HEK293 (cell line): ENCODE measurements at regions not wholly inside any gene's neighbourhood (a gene's known extent, or its start where the extent isn't known, plus 50 kb on each side); places are given as distances from the start of the nearest gene placed in this dataset.

Source experiments
- CTCF ChIA-PET: fragments of 350-600 bp; formaldehyde crosslinking; extraction: SDS; loops from one replicate; lab custom pipeline; 2021; ENCODE audit warnings: antibody characterized with exemption; lab: Yijun Ruan, JAX
- POLR2A ChIA-PET: fragments of 300-600 bp; formaldehyde crosslinking; extraction: SDS; loops from one replicate; lab custom pipeline; 2020; ENCODE audit warnings: antibody characterized with exemption, inconsistent platforms; lab: Yijun Ruan, JAX
- H3K27ac ChIP-seq: fragments of 200-500 bp; sonication (Bioruptor generic); 2 replicates; pipeline ENCODE4 v1.5.1; 2014; ENCODE audit warnings: low read depth, low read length, control low read depth, inconsistent platforms; ENCODE audit errors: extremely low read depth
- H3K36me3 ChIP-seq, 2 experiments: fragments of 200-500 bp in 1 of 2; sonication (Bioruptor generic) in 1 of 2; 1 replicate in 1 of 2; 2 replicates in 1 of 2; pipeline ENCODE4 v1.5.1; 2014 to 2017; ENCODE audit warnings: inconsistent platforms in 2 of 2, low read length in 2 of 2; ENCODE audit not compliant: control insufficient read depth in 2 of 2, insufficient read depth in 1 of 2
- H3K4me1 ChIP-seq: fragments of 200-500 bp; sonication (Bioruptor generic); 2 replicates; pipeline ENCODE4 v1.5.1; 2014; ENCODE audit warnings: mild to moderate bottlenecking, low read length, inconsistent platforms; ENCODE audit not compliant: control insufficient read depth, insufficient read depth
- H3K4me3 ChIP-seq: 2 replicates; pipeline ENCODE4 v1.5.1; 2011; ENCODE audit warnings: low read depth, mild to moderate bottlenecking, control low read depth, low read length, moderate library complexity
- H3K9me3 ChIP-seq: fragments of 200-500 bp; sonication (Bioruptor generic); 2 replicates; pipeline ENCODE4 v1.5.1; 2014; ENCODE audit warnings: low read depth, low read length, inconsistent platforms; ENCODE audit not compliant: control insufficient read depth, insufficient read depth
- KLF10 ChIP-seq: fragments of 450-650 bp; IDR thresholded peaks from 2 replicates; pipeline ENCODE4 v1.5.1; 2018; ENCODE audit warnings: missing biosample characterization, mild to moderate bottlenecking, missing genetic modification characterization
- KLF7 ChIP-seq: fragments of 450-650 bp; formaldehyde crosslinking; IDR thresholded peaks from 2 replicates; pipeline ENCODE4 v1.5.1; 2016; ENCODE audit warnings: missing biosample characterization, missing genetic modification characterization, borderline replicate concordance
- KLF8 ChIP-seq: fragments of 450-650 bp; formaldehyde crosslinking; IDR thresholded peaks from 2 replicates; pipeline ENCODE4 v1.5.1; 2016; ENCODE audit warnings: missing biosample characterization, missing genetic modification characterization
- KLF9 ChIP-seq: fragments of 450-650 bp; formaldehyde crosslinking; IDR thresholded peaks from 2 replicates; pipeline ENCODE4 v1.5.1; 2016; ENCODE audit warnings: missing biosample characterization, missing genetic modification characterization, low read depth
- PBX3 ChIP-seq: sonication (generic); formaldehyde crosslinking; IDR thresholded peaks from 2 replicates; pipeline ENCODE4 v1.8.1; 2022; ENCODE audit warnings: mild to moderate bottlenecking, moderate library complexity, missing genetic modification reagents
- SETDB1 ChIP-seq: IDR thresholded peaks from one replicate; pipeline ENCODE4 v1.6.1; 2017; ENCODE audit warnings: mild to moderate bottlenecking, low read length, moderate library complexity, mixed read lengths; ENCODE audit not compliant: insufficient read length
- ZBTB8A ChIP-seq: fragments of 450-650 bp; formaldehyde crosslinking; IDR thresholded peaks from 2 replicates; pipeline ENCODE4 v1.5.1; 2016; ENCODE audit warnings: missing biosample characterization, missing genetic modification characterization
- ZIC2 ChIP-seq: fragments of 450-650 bp; formaldehyde crosslinking; IDR thresholded peaks from 2 replicates; pipeline ENCODE4 v1.5.1; 2016; ENCODE audit warnings: missing biosample characterization, missing genetic modification characterization
- ZNF214 ChIP-seq: fragments of 450-650 bp; formaldehyde crosslinking; IDR thresholded peaks from 2 replicates; pipeline ENCODE4 v1.5.1; 2017; ENCODE audit warnings: missing biosample characterization, mild to moderate bottlenecking, missing genetic modification characterization, borderline replicate concordance
- ZNF280D ChIP-seq: fragments of 450-650 bp; formaldehyde crosslinking; IDR thresholded peaks from 2 replicates; pipeline ENCODE4 v1.5.1; 2016; ENCODE audit warnings: missing biosample characterization, missing genetic modification characterization
- ZNF341 ChIP-seq: fragments of 450-650 bp; formaldehyde crosslinking; IDR thresholded peaks from 2 replicates; pipeline ENCODE4; 2016; ENCODE audit warnings: low read depth, missing biosample characterization, missing genetic modification characterization
- ZNF433 ChIP-seq: fragments of 450-650 bp; formaldehyde crosslinking; IDR thresholded peaks from 2 replicates; pipeline ENCODE4 v1.5.1; 2016; ENCODE audit warnings: missing biosample characterization, missing genetic modification characterization, low read depth
- ZNF488 ChIP-seq: fragments of 450-650 bp; formaldehyde crosslinking; IDR thresholded peaks from 2 replicates; pipeline ENCODE4 v1.5.1; 2016; ENCODE audit warnings: missing biosample characterization, missing genetic modification characterization
- ZNF555 ChIP-seq: fragments of 450-650 bp; formaldehyde crosslinking; conservative IDR thresholded peaks from 2 replicates; pipeline ENCODE4 v1.5.1; 2017; ENCODE audit warnings: missing biosample characterization, mild to moderate bottlenecking, missing genetic modification characterization, inconsistent platforms
- ZNF629 ChIP-seq: fragments of 450-650 bp; formaldehyde crosslinking; IDR thresholded peaks from 2 replicates; pipeline ENCODE4 v1.5.1; 2017; ENCODE audit warnings: missing biosample characterization, missing genetic modification characterization
- ZNF660 ChIP-seq: fragments of 450-650 bp; IDR thresholded peaks from 2 replicates; pipeline ENCODE4 v1.5.1; 2018; ENCODE audit warnings: missing biosample characterization, mild to moderate bottlenecking, missing genetic modification characterization
- ZNF677 ChIP-seq: fragments of 450-650 bp; IDR thresholded peaks from 2 replicates; pipeline ENCODE4 v1.5.0; 2018; ENCODE audit warnings: missing biosample characterization, mild to moderate bottlenecking, missing genetic modification characterization, moderate library complexity
- ZNF701 ChIP-seq: fragments of 450-650 bp; formaldehyde crosslinking; IDR thresholded peaks from 2 replicates; pipeline ENCODE4 v1.5.1; 2016; ENCODE audit warnings: missing biosample characterization, missing genetic modification characterization
- TF ChIP-seq, protein P1 (sequence below): fragments of 450-650 bp; formaldehyde crosslinking; IDR thresholded peaks from 2 replicates; pipeline ENCODE4 v1.5.1; 2016; ENCODE audit warnings: missing biosample characterization, missing genetic modification characterization, borderline replicate concordance

DNA sequence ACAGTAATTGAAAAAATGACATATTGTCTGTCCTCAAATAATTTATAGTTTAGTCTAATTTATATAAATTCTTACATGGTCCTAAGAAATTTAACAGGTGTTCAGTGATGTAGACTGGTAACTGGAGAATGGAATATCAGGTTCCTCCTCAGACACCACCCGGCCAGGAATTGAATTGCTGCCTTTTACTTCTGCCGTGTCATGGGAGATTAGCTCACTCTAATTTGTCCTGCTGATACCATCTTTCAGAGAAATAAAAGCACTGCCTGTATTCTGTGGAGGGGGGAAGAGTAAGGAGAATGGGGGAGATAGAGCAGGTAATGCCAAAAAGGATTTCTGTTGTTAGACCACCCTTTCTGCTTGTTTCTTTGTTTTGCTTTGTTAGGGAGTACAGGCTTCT is 125.2 kb upstream of the KLHL4 start (continued):
- no peak for TF ChIP-seq ZNF341 (tag by site-specific recombination)

DNA sequence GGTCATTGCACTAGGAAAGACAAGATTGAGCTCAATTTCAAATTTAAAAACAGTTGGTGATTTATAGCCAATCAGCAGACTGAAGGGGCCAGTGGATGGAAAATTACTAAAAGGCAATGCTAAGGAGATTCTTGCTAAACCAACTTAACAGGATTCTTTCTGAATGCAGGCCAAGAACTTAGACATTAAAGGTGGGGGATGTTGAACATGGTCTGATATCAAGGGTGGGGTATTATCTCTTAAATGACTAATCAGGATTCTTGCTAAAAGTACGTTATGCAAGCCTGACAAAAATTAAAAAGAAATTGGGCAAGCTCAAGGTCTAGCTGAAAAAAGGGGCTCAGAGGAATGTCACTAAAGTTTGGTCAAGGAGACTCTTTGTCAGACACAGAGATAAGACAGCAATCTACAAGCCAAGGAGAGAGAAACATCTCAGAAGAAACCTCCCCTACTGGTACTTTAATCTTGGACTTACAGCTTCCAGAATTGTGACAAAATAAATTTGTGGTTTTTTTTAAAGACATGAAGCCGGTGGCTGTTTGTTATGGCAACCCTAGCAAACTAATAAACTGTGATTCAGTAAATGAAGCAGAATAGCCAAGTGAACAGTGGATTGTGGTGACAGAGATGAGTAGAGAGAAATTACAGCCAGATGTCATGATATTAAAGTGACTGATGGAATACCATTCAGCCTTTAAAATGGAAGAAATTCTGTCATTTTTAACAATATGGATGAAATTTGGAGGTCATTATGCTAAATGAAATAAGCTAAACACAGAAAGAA is 120.3 kb upstream of the KLHL4 start:
- no peaks in the 10 kb centered on the region for H3K36me3 ChIP-seq
- H3K4me3 ChIP-seq = no peak overlapping the region
- no peak overlapping the region for H3K27ac ChIP-seq
- H3K4me1 ChIP-seq = no peaks in the 10 kb centered on the region
- TF ChIP-seq KLF9 (tag by site-specific recombination) (no peak), ZNF488 (tag by site-specific recombination) (no peak), ZIC2 (tag by site-specific recombination) (no peak), KLF8 (tag by site-specific recombination) (no peak), ZNF629 (no peak), ZNF677 (no peak), ZBTB8A (no peak)
- ChIA-PET CTCF (interaction anchor here (1.4 kb wide), 1 partner anchor 59 kb away, joined by 3 read pairs; no protein-coding TSS in a partner anchor), POLR2A (no interaction called here)
- no peaks in the 10 kb centered on the region for H3K9me3 ChIP-seq

GRCh38 chrX:87402256-87402655 is 115.3 kb upstream of the KLHL4 start:
- TF ChIP-seq ZNF433 = no peak
- TF ChIP-seq, all 188 proteins: peak for 0
- ChIA-PET POLR2A (no interaction called here), CTCF (no interaction called here)

GRCh38 chrX:87403551-87403950 is 114.1 kb upstream of the KLHL4 start:
- Histone ChIP-seq H3K4me1 (no peaks in the 10 kb centered on the region), H3K9me3 (no peaks in the 10 kb centered on the region), H3K36me3 (no peaks in the 10 kb centered on the region), H3K27ac (no peak overlapping the region), H3K4me3 (no peak overlapping the region)
- CTCF ChIA-PET = interaction anchor here (0.7 kb wide), 1 partner anchor 62 kb away, joined by 3 read pairs; no protein-coding TSS in a partner anchor
- POLR2A ChIA-PET = no interaction called here
- TF ChIP-seq, protein P1, sequence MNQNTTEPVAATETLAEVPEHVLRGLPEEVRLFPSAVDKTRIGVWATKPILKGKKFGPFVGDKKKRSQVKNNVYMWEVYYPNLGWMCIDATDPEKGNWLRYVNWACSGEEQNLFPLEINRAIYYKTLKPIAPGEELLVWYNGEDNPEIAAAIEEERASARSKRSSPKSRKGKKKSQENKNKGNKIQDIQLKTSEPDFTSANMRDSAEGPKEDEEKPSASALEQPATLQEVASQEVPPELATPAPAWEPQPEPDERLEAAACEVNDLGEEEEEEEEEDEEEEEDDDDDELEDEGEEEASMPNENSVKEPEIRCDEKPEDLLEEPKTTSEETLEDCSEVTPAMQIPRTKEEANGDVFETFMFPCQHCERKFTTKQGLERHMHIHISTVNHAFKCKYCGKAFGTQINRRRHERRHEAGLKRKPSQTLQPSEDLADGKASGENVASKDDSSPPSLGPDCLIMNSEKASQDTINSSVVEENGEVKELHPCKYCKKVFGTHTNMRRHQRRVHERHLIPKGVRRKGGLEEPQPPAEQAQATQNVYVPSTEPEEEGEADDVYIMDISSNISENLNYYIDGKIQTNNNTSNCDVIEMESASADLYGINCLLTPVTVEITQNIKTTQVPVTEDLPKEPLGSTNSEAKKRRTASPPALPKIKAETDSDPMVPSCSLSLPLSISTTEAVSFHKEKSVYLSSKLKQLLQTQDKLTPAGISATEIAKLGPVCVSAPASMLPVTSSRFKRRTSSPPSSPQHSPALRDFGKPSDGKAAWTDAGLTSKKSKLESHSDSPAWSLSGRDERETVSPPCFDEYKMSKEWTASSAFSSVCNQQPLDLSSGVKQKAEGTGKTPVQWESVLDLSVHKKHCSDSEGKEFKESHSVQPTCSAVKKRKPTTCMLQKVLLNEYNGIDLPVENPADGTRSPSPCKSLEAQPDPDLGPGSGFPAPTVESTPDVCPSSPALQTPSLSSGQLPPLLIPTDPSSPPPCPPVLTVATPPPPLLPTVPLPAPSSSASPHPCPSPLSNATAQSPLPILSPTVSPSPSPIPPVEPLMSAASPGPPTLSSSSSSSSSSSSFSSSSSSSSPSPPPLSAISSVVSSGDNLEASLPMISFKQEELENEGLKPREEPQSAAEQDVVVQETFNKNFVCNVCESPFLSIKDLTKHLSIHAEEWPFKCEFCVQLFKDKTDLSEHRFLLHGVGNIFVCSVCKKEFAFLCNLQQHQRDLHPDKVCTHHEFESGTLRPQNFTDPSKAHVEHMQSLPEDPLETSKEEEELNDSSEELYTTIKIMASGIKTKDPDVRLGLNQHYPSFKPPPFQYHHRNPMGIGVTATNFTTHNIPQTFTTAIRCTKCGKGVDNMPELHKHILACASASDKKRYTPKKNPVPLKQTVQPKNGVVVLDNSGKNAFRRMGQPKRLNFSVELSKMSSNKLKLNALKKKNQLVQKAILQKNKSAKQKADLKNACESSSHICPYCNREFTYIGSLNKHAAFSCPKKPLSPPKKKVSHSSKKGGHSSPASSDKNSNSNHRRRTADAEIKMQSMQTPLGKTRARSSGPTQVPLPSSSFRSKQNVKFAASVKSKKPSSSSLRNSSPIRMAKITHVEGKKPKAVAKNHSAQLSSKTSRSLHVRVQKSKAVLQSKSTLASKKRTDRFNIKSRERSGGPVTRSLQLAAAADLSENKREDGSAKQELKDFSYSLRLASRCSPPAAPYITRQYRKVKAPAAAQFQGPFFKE (tag by site-specific recombination) = no peak
- TF ChIP-seq PBX3 (CRISPR knock-in tag) = no peak
- no peak for TF ChIP-seq ZNF214
- TF ChIP-seq KLF10 (tag by site-specific recombination) = no peak
- no peak for TF ChIP-seq ZNF280D
- TF ChIP-seq SETDB1 = no peak
- no peak for TF ChIP-seq ZNF555 (tag by site-specific recombination)
- no peak for TF ChIP-seq ZNF660 (tag by site-specific recombination)
- TF ChIP-seq ZNF701 (tag by site-specific recombination) = no peak
- TF ChIP-seq KLF7 (tag by site-specific recombination) = no peak

More at GRCh38 chrX:87402256-87402655, 115.3 kb upstream of the KLHL4 start:
- no peaks in the 10 kb centered on the region for H3K4me1 ChIP-seq
- no peaks in the 10 kb centered on the region for H3K9me3 ChIP-seq
- H3K27ac ChIP-seq = no peak overlapping the region
- no peak overlapping the region for H3K4me3 ChIP-seq
- no peaks in the 10 kb centered on the region for H3K36me3 ChIP-seq
